Activated CD4-positive, alpha-beta T cell treated with anti-CD3 and anti-CD28 coated beads for 36 hours (primary cell): ENCODE measurements at regions not wholly inside any gene's neighbourhood (a gene's known extent, or its start where the extent isn't known, plus 50 kb on each side); places are given as distances from the start of the nearest gene placed in this dataset.
"Not testable (repeated sequence)": the region's sequence is repeated elsewhere in the genome, so short reads cannot be mapped to it uniquely, and the experiment has no call there.

ENCODE experiments used
- ATAC-seq: fragments of 200-7000 bp; cut with Tn5 transposase; one replicate; pipeline ENCODE4 v1.10.0; 2021; ENCODE audit warnings: mild to moderate bottlenecking, moderate library complexity
- CTCF ChIA-PET: fragments of 350-600 bp; sonication (Branson Sonifier 250); formaldehyde crosslinking; loops from one replicate; lab custom pipeline; 2021; ENCODE audit warnings: antibody characterized with exemption; lab: Charles Lee
- POLR2A ChIA-PET: fragments of 350-600 bp; sonication (Branson Sonifier 250); formaldehyde crosslinking; loops from one replicate; lab custom pipeline; 2021; ENCODE audit warnings: antibody characterized with exemption, inconsistent platforms; lab: Charles Lee
- DNase-seq: peaks from one replicate; pipeline ENCODE4 v3.0.0-alpha.2; 2020
- H3K27ac Mint-ChIP-seq: one replicate; pipeline ENCODE4 v1.8.0; 2021; ENCODE audit warnings: mixed read lengths
- H3K27me3 Mint-ChIP-seq: one replicate; pipeline ENCODE4 v1.8.0; 2021; ENCODE audit warnings: mixed read lengths
- H3K36me3 Mint-ChIP-seq: one replicate; pipeline ENCODE4 v1.8.0; 2021; ENCODE audit warnings: low read depth, mixed read lengths
- H3K4me1 Mint-ChIP-seq: one replicate; pipeline ENCODE4 v1.8.0; 2021; ENCODE audit warnings: mixed read lengths
- H3K4me3 Mint-ChIP-seq: one replicate; pipeline ENCODE4 v1.8.0; 2021; ENCODE audit warnings: mild to moderate bottlenecking, moderate library complexity, mixed read lengths
- H3K9me3 Mint-ChIP-seq: one replicate; pipeline ENCODE4 v1.8.0; 2021; ENCODE audit warnings: low read depth, mixed read lengths
- intact Hi-C, 2 experiments: fragments of 100-400 bp; cut with DNase I in 1 of 2; cut with micrococcal nuclease in 1 of 2; formaldehyde crosslinking; loops; one replicate each; pipeline versions ENCODE4 v1.14.2 to v1.15.1; 2022 to 2024; cut with DNase I, micrococcal nuclease

- no peak for DNase-seq
- H3K36me3 Mint-ChIP-seq: no peaks in the 10 kb centered on the region
- H3K27ac Mint-ChIP-seq: no peak overlapping the region
- ChIA-PET POLR2A (no interaction called here), CTCF (no interaction called here)
- intact Hi-C loops: no loop called here
- no peak overlapping the region for H3K4me3 Mint-ChIP-seq
- H3K9me3 Mint-ChIP-seq: no peaks in the 10 kb centered on the region
- peaks cover 10% of the 10 kb centered on the region for H3K27me3 Mint-ChIP-seq
- ATAC-seq: no peak
- no peaks in the 10 kb centered on the region for H3K4me1 Mint-ChIP-seq
Observed at GRCh38 chr11:135036488-135037297, 624.7 kb upstream of the B3GAT1 start.

- no peak overlapping the region for H3K4me3 Mint-ChIP-seq
- ATAC-seq (no peak), DNase-seq (no peak)
- ChIA-PET POLR2A (no interaction called here), CTCF (no interaction called here)
- no peaks in the 10 kb centered on the region for H3K36me3 Mint-ChIP-seq
- peaks cover 13% of the 10 kb centered on the region for H3K27me3 Mint-ChIP-seq
- no peaks in the 10 kb centered on the region for H3K9me3 Mint-ChIP-seq
- H3K4me1 Mint-ChIP-seq: no peaks in the 10 kb centered on the region
- H3K27ac Mint-ChIP-seq: no peak overlapping the region
- intact Hi-C loops: no loop called here
Observed at GRCh38 chr11:135035282-135035681, 623.2 kb upstream of the B3GAT1 start.

- Mint-ChIP-seq H3K27me3 (peaks cover 17% of the 10 kb centered on the region), H3K36me3 (no peaks in the 10 kb centered on the region), H3K4me1 (no peaks in the 10 kb centered on the region), H3K4me3 (no peak overlapping the region), H3K27ac (no peak overlapping the region), H3K9me3 (no peaks in the 10 kb centered on the region)
- no peak for ATAC-seq
- ChIA-PET POLR2A (no interaction called here), CTCF (no interaction called here)
- intact Hi-C loops: no loop called here
- no peak for DNase-seq
Observed at GRCh38 chr11:135033540-135033939, 621.5 kb upstream of the B3GAT1 start.

GRCh38 chr11:135031205-135031989, 619.4 kb upstream of the B3GAT1 start:
- Mint-ChIP-seq H3K4me1 (no peaks in the 10 kb centered on the region), H3K36me3 (no peaks in the 10 kb centered on the region), H3K27me3 (peaks cover 19% of the 10 kb centered on the region), H3K9me3 (peaks cover 2% of the 10 kb centered on the region), H3K4me3 (no peak overlapping the region), H3K27ac (no peak overlapping the region)
- intact Hi-C loops: no loop called here
- ChIA-PET POLR2A (no interaction called here), CTCF (interaction anchor here (0.7 kb wide), 1 partner anchor 118 kb away, joined by 3 read pairs; no protein-coding TSS in a partner anchor)
- DNase-seq (no peak), ATAC-seq (no peak)

- H3K27ac Mint-ChIP-seq: no peak overlapping the region
- no peak overlapping the region for H3K4me3 Mint-ChIP-seq
- H3K9me3 Mint-ChIP-seq: peaks cover 2% of the 10 kb centered on the region
- H3K4me1 Mint-ChIP-seq: no peaks in the 10 kb centered on the region
- CTCF ChIA-PET: no interaction called here
- no peak for ATAC-seq
- intact Hi-C loops: no loop called here
- DNase-seq: peak; percentile 54
- H3K36me3 Mint-ChIP-seq: no peaks in the 10 kb centered on the region
- H3K27me3 Mint-ChIP-seq: peaks cover 11% of the 10 kb centered on the region
- POLR2A ChIA-PET: no interaction called here
Observed at GRCh38 chr11:135027461-135027860, 615.4 kb upstream of the B3GAT1 start.

- ATAC-seq (no peak), DNase-seq (no peak)
- ChIA-PET POLR2A (no interaction called here), CTCF (no interaction called here)
- Mint-ChIP-seq H3K4me3 (no peak overlapping the region), H3K27me3 (peaks cover 10% of the 10 kb centered on the region), H3K4me1 (no peaks in the 10 kb centered on the region), H3K27ac (no peak overlapping the region), H3K36me3 (no peaks in the 10 kb centered on the region), H3K9me3 (peaks cover 2% of the 10 kb centered on the region)
- intact Hi-C loops: no loop called here
Observed at GRCh38 chr11:135023499-135023898, 611.5 kb upstream of the B3GAT1 start.

GRCh38 chr11:135022454-135022853, 610.4 kb upstream of the B3GAT1 start:
- H3K4me1 Mint-ChIP-seq: no peaks in the 10 kb centered on the region
- ChIA-PET POLR2A (no interaction called here), CTCF (no interaction called here)
- H3K27me3 Mint-ChIP-seq: peaks cover 12% of the 10 kb centered on the region
- DNase-seq: no peak
- no peak for ATAC-seq
- intact Hi-C loops: no loop called here
- peaks cover 1% of the 10 kb centered on the region for H3K9me3 Mint-ChIP-seq
- H3K36me3 Mint-ChIP-seq: no peaks in the 10 kb centered on the region
- H3K27ac Mint-ChIP-seq: no peak overlapping the region
- no peak overlapping the region for H3K4me3 Mint-ChIP-seq

GRCh38 chr11:135019899-135020298, 607.9 kb upstream of the B3GAT1 start:
- ChIA-PET POLR2A (no interaction called here), CTCF (no interaction called here)
- intact Hi-C loops: no loop called here
- Mint-ChIP-seq H3K9me3 (no peaks in the 10 kb centered on the region), H3K4me3 (no peak overlapping the region), H3K4me1 (no peaks in the 10 kb centered on the region), H3K36me3 (no peaks in the 10 kb centered on the region), H3K27me3 (peaks cover 20% of the 10 kb centered on the region), H3K27ac (no peak overlapping the region)
- DNase-seq (no peak), ATAC-seq (no peak)

GRCh38 chr11:135019343-135019871, 607.4 kb upstream of the B3GAT1 start:
- Mint-ChIP-seq H3K27ac (no peak overlapping the region), H3K4me1 (no peaks in the 10 kb centered on the region), H3K4me3 (no peak overlapping the region), H3K9me3 (no peaks in the 10 kb centered on the region), H3K27me3 (peaks cover 24% of the 10 kb centered on the region), H3K36me3 (no peaks in the 10 kb centered on the region)
- ChIA-PET POLR2A (no interaction called here), CTCF (no interaction called here)
- DNase-seq (no peak), ATAC-seq (no peak)
- intact Hi-C loops: no loop called here

GRCh38 chr11:135017296-135017695, 605.3 kb upstream of the B3GAT1 start:
- ATAC-seq: no peak
- intact Hi-C loops: no loop called here
- ChIA-PET POLR2A (no interaction called here), CTCF (no interaction called here)
- no peaks in the 10 kb centered on the region for H3K9me3 Mint-ChIP-seq
- H3K36me3 Mint-ChIP-seq: no peaks in the 10 kb centered on the region
- peaks cover 27% of the 10 kb centered on the region for H3K27me3 Mint-ChIP-seq
- no peak overlapping the region for H3K4me3 Mint-ChIP-seq
- H3K4me1 Mint-ChIP-seq: no peaks in the 10 kb centered on the region
- no peak for DNase-seq
- no peak overlapping the region for H3K27ac Mint-ChIP-seq

GRCh38 chr11:135015966-135016365, 603.9 kb upstream of the B3GAT1 start:
- H3K36me3 Mint-ChIP-seq: no peaks in the 10 kb centered on the region
- intact Hi-C loops: no loop called here
- ChIA-PET CTCF (no interaction called here), POLR2A (no interaction called here)
- no peak overlapping the region for H3K27ac Mint-ChIP-seq
- no peak overlapping the region for H3K4me3 Mint-ChIP-seq
- no peak for DNase-seq
- H3K4me1 Mint-ChIP-seq: no peaks in the 10 kb centered on the region
- no peaks in the 10 kb centered on the region for H3K9me3 Mint-ChIP-seq
- peaks cover 27% of the 10 kb centered on the region for H3K27me3 Mint-ChIP-seq
- no peak for ATAC-seq

- H3K27me3 Mint-ChIP-seq: peaks cover 18% of the 10 kb centered on the region
- H3K4me1 Mint-ChIP-seq, POLR2A ChIA-PET, CTCF ChIA-PET, intact Hi-C loops, H3K36me3 Mint-ChIP-seq, DNase-seq, H3K9me3 Mint-ChIP-seq, H3K27ac Mint-ChIP-seq, ATAC-seq, H3K4me3 Mint-ChIP-seq: not testable (repeated sequence)
Observed at GRCh38 chr11:135011313-135011712, 599.3 kb upstream of the B3GAT1 start.
